OCI-LY7 (cell line): ENCODE measurements at regions not wholly inside any gene's neighbourhood (a gene's known extent, or its start where the extent isn't known, plus 50 kb on each side); places are given as distances from the start of the nearest gene placed in this dataset.

ENCODE experiments used
- CTCF ChIP-seq: fragments of 200-600 bp; sonication (generic); conservative IDR thresholded peaks from 2 replicates; pipeline ENCODE4 v1.5.1; 2014; ENCODE audit warnings: mild to moderate bottlenecking, antibody characterized with exemption, low read length, moderate library complexity, mixed read lengths
- EZH2phosphoT487 ChIP-seq: fragments of 200-600 bp; sonication (generic); IDR thresholded peaks from 2 replicates; pipeline ENCODE4 v1.6.1; 2018; ENCODE audit warnings: low read depth, borderline replicate concordance, mild to moderate bottlenecking, mixed run types, antibody characterized with exemption, low read length, moderate library complexity, mixed read lengths

GRCh38 chr3:46122091-46122490 is 86.0 kb downstream of the CCR1 start:
- no peak for TF ChIP-seq CTCF
- no peak for TF ChIP-seq EZH2phosphoT487
